ENCODE measurements at regions not wholly inside any gene's neighbourhood (a gene's known extent, or its start where the extent isn't known, plus 50 kb on each side); places are given as distances from the start of the nearest gene placed in this dataset.

DNA sequence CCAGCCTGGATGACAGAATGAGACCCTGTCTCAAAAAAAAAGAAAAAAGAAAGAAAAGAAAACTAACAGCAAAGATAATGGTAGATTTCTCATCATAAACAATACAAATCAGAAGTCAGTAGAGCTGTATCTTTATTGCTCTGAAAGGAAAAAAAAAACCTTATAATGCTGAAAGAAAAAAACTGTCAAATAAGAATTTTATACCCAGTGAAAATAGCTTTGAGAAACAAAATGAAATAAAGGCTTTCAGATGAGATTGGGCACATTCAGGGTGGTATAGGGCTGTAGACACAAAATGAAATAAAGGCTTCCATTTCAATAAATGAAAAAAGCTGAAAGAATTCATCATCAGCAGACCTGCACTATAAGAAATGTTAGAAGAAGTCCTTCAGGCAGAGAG lies 105.0 kb upstream of the FOXN3 start:
- no peaks in the 10 kb centered on the region for H3K27me3 Mint-ChIP-seq (ENCODE audit: low read depth)
- no peaks in the 10 kb centered on the region for H3K4me1 Mint-ChIP-seq
- no peak overlapping the region for H3K27ac Mint-ChIP-seq
- TF ChIP-seq, protein P1, sequence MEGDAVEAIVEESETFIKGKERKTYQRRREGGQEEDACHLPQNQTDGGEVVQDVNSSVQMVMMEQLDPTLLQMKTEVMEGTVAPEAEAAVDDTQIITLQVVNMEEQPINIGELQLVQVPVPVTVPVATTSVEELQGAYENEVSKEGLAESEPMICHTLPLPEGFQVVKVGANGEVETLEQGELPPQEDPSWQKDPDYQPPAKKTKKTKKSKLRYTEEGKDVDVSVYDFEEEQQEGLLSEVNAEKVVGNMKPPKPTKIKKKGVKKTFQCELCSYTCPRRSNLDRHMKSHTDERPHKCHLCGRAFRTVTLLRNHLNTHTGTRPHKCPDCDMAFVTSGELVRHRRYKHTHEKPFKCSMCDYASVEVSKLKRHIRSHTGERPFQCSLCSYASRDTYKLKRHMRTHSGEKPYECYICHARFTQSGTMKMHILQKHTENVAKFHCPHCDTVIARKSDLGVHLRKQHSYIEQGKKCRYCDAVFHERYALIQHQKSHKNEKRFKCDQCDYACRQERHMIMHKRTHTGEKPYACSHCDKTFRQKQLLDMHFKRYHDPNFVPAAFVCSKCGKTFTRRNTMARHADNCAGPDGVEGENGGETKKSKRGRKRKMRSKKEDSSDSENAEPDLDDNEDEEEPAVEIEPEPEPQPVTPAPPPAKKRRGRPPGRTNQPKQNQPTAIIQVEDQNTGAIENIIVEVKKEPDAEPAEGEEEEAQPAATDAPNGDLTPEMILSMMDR (IDR thresholded peaks at IDR 0.05; ENCODE audit: unreplicated experiment), result no peak
- no peak for DNase-seq (ENCODE audit: low spot score in 2 of 2, unreplicated experiment in 2 of 2)
- peaks cover 47% of the 10 kb centered on the region for H3K36me3 Mint-ChIP-seq
- no peak overlapping the region for H3K4me3 Mint-ChIP-seq
- H3K9me3 Mint-ChIP-seq, result peaks cover 41% of the 10 kb centered on the region

DNA sequence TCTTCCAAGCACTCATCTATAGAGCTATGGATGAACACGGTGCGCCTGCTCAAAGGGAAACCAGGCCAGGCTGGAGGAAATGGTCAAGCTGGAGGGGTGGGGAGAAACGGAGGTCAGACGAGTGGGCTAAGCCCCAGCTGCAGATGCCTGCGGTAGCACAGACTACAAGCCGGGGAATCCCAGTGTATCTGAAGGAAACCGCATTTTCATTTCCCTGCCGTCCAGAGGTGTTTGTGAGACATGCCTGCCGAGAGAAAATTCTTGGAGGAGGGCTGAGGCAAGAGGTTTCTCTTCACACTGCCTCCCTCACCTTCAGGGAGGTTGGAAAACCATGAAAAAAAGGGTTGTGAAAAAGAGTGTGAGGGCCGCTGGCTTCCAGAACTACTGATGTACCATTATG lies 102.0 kb upstream of the FOXN3 start:
- no peak overlapping the region for H3K27ac Mint-ChIP-seq
- H3K4me3 Mint-ChIP-seq, result no peak overlapping the region
- DNase-seq (ENCODE audit: low spot score in 2 of 2, unreplicated experiment in 2 of 2), result no peak
- H3K4me1 Mint-ChIP-seq, result no peaks in the 10 kb centered on the region
- peaks cover 21% of the 10 kb centered on the region for H3K9me3 Mint-ChIP-seq
- TF ChIP-seq, protein P1 (IDR thresholded peaks at IDR 0.05; ENCODE audit: unreplicated experiment), result no peak
- H3K36me3 Mint-ChIP-seq, result peaks cover 37% of the 10 kb centered on the region
- no peaks in the 10 kb centered on the region for H3K27me3 Mint-ChIP-seq (ENCODE audit: low read depth)

DNA sequence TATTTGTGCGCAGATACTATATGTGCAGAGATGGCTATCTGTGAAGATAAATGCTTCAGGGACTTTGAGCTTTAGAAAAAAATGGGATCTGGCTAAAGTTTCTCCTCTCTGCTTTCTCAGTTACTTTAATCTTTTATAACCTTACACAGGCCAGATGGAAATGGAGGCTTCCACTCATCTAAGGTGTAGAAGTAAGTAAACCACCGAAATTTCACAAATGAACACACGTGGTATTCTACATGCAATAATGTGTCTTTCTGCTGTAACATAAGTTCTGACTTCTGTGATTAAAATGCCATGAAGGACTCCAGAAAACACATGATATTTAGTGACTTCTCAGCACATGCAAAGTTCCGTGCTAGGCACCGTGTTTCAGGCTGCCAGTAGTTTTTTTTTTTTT lies 99.1 kb upstream of the FOXN3 start:
- H3K27me3 Mint-ChIP-seq (ENCODE audit: low read depth), result no peaks in the 10 kb centered on the region
- H3K27ac Mint-ChIP-seq, result no peak overlapping the region
- H3K36me3 Mint-ChIP-seq, result peaks cover 23% of the 10 kb centered on the region
- TF ChIP-seq, protein P1 (IDR thresholded peaks at IDR 0.05; ENCODE audit: unreplicated experiment), result no peak
- DNase-seq (ENCODE audit: low spot score in 2 of 2, unreplicated experiment in 2 of 2), result no peak
- no peak overlapping the region for H3K4me3 Mint-ChIP-seq
- no peaks in the 10 kb centered on the region for H3K4me1 Mint-ChIP-seq
- H3K9me3 Mint-ChIP-seq, result peaks cover 2% of the 10 kb centered on the region

DNA sequence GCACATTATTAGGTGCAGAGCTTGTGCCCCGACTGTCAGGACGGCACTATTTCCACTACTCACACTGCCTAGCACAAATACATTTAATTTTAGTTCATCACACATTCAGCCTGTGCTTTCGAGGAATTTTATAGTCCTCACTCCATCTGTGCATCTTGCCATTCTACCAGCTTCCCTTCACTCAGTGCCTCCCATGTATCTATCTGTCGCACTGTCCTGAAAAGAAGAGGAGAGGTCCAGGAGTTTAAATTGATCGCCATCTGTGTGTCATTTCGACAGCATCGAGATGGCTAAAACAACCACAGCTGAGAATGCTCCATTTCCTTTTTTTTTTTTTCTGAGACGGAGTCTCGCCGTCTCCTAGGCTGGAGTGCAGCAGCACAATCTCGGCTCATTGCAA lies 97.6 kb upstream of the FOXN3 start:
- Mint-ChIP-seq H3K27ac (no peak overlapping the region), H3K4me1 (no peaks in the 10 kb centered on the region), H3K36me3 (peaks cover 17% of the 10 kb centered on the region), H3K9me3 (no peaks in the 10 kb centered on the region), H3K27me3 (ENCODE audit: low read depth) (no peaks in the 10 kb centered on the region), H3K4me3 (no peak overlapping the region)
- no peak for DNase-seq (ENCODE audit: low spot score in 2 of 2, unreplicated experiment in 2 of 2)
- TF ChIP-seq, protein P1 (IDR thresholded peaks at IDR 0.05; ENCODE audit: unreplicated experiment), result no peak

DNA sequence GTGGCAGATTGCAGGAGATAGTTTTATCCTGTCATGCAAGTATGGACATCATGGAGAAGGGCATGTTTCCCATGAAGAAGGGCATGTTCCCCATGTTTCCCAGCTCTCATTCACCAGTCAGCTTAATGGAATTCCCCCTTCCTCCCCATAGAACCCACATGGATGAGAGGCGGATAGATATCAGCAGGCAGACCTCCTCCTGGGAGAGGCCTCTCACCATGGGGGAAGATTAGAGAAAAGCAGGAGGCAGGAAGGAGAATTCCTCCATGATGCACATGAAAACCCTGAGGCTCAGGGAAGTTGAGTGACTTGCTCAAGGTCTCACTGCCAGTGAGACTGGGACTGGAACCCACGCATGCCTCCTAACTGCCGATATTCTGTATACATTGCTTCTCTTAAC lies 92.9 kb upstream of the FOXN3 start:
- DNase-seq (ENCODE audit: low spot score in 2 of 2, unreplicated experiment in 2 of 2), result no peak
- TF ChIP-seq, protein P1 (IDR thresholded peaks at IDR 0.05; ENCODE audit: unreplicated experiment), result no peak
- Mint-ChIP-seq H3K27ac (no peak overlapping the region), H3K36me3 (peaks cover 14% of the 10 kb centered on the region), H3K9me3 (no peaks in the 10 kb centered on the region), H3K4me1 (no peaks in the 10 kb centered on the region), H3K4me3 (no peak overlapping the region), H3K27me3 (ENCODE audit: low read depth) (no peaks in the 10 kb centered on the region)

DNA sequence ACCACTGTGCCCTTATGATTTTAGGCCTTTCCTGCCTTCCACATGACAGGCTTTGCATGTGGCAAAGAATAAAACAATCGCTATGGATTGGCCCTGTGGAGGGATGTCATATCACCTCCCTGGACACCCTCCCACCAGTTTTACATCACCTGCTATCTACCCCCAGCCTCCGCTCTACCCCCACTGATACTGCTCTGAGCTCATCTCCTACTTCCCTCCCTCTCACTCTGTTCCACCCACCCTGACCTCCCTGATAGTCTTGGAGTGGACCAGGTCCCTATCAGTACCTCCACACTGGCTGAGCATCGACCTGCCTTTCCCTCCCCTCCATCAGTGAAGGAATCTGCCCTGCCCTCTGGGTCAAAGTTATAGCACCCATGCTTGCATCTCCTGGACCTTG lies 91.8 kb upstream of the FOXN3 start:
- TF ChIP-seq, protein P1 (IDR thresholded peaks at IDR 0.05; ENCODE audit: unreplicated experiment), result no peak
- no peaks in the 10 kb centered on the region for H3K27me3 Mint-ChIP-seq (ENCODE audit: low read depth)
- H3K4me3 Mint-ChIP-seq, result no peak overlapping the region
- H3K4me1 Mint-ChIP-seq, result no peaks in the 10 kb centered on the region
- DNase-seq (ENCODE audit: low spot score in 2 of 2, unreplicated experiment in 2 of 2), result no peak
- H3K27ac Mint-ChIP-seq, result no peak overlapping the region
- no peaks in the 10 kb centered on the region for H3K9me3 Mint-ChIP-seq
- H3K36me3 Mint-ChIP-seq, result peaks cover 17% of the 10 kb centered on the region

Measured in mesothelial cell of epicardium (in vitro differentiated cells).